ENCODE measurements at regions not wholly inside any gene's neighbourhood (a gene's known extent, or its start where the extent isn't known, plus 50 kb on each side); places are given as distances from the start of the nearest gene placed in this dataset.

DNA sequence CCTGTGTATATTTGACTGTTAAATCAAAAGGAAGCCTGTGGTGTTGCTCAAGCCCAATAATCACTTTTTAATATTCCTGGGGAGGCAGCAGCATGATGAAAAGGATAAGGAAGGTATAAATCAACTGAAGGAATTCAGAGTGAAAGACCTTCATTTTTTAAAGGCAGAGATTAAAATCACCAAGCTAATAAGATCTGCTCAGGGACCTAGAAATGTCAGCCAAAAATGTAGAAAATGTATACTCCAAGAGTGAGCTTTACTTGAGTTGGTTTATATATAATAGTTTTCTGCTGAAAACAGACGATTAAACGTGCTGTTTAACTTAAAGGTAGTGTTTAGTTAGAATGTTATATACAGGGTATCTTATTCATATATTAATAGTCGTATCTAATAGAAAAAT lies 549.3 kb downstream of the IQCM start:
- no peaks in the 10 kb centered on the region for H3K27me3 ChIP-seq (ENCODE audit: control insufficient read depth, insufficient read depth, low read length)
- no peak overlapping the region for H3K27ac ChIP-seq (ENCODE audit: low read depth, low read length)
- H3K9me3 ChIP-seq (ENCODE audit: control insufficient read depth, insufficient read depth, low read depth, low read length) = no peaks in the 10 kb centered on the region
- H3K4me1 ChIP-seq (ENCODE audit: control insufficient read depth, insufficient read depth, low read length) = no peaks in the 10 kb centered on the region
- H3K36me3 ChIP-seq (ENCODE audit: control insufficient read depth, insufficient read depth, low read length) = no peaks in the 10 kb centered on the region
- H3K9ac ChIP-seq (ENCODE audit: low read length) = no peak overlapping the region
- no peak overlapping the region for H3K4me3 ChIP-seq (ENCODE audit: low read depth, low read length)

DNA sequence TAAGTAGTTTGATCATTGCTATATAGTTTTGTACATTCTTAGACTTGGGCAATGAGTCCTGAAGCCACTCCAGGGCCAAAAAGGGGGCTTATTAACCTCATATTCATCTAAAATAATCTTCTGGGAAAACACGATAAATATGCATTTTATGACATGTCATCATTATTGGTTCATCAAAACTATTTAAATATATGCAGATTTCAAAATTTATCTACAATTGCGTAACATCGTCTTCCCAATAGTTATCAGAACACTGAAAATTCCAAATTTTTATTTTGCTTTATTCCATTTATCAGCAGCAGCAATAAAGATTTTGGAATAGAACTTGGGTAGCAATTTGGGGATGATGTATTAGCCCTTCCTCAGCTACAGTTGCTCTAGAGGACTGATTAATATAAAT lies 550.0 kb downstream of the IQCM start:
- H3K27me3 ChIP-seq (ENCODE audit: control insufficient read depth, insufficient read depth, low read length) = no peaks in the 10 kb centered on the region
- H3K9me3 ChIP-seq (ENCODE audit: control insufficient read depth, insufficient read depth, low read depth, low read length) = no peaks in the 10 kb centered on the region
- H3K9ac ChIP-seq (ENCODE audit: low read length) = no peak overlapping the region
- H3K4me1 ChIP-seq (ENCODE audit: control insufficient read depth, insufficient read depth, low read length) = no peaks in the 10 kb centered on the region
- H3K27ac ChIP-seq (ENCODE audit: low read depth, low read length) = no peak overlapping the region
- no peak overlapping the region for H3K4me3 ChIP-seq (ENCODE audit: low read depth, low read length)
- H3K36me3 ChIP-seq (ENCODE audit: control insufficient read depth, insufficient read depth, low read length) = no peaks in the 10 kb centered on the region

DNA sequence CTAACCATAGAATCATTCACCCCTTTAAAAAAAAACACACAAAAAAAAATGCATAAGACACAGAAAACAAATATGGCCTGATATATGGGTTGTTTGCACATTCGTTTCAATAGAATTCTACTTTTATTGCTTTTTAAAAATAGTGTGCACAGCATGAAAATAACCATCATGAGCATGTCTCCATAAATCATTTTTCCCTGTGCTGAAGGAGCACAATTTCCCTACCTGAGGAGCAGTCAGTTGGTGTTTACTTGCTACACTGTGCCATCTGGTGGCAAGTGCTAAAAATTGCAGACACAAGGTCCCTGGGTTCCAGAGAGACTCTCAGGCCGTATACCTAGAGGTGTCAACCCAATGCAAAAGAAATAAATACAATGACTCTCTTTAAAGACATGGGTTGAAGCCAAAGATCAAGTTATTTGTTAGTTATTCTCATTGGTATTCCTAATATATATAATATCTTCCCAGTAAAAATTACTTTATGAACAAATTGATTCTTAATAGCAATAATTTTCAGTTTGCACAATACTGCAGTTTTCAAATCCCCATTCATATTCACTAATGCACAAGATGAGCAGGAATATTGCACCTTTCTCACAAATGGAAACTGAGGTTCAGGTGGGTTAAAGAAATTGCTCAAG lies 551.4 kb downstream of the IQCM start:
- no peak overlapping the region for H3K4me3 ChIP-seq (ENCODE audit: low read depth, low read length)
- no peaks in the 10 kb centered on the region for H3K36me3 ChIP-seq (ENCODE audit: control insufficient read depth, insufficient read depth, low read length)
- no peaks in the 10 kb centered on the region for H3K4me1 ChIP-seq (ENCODE audit: control insufficient read depth, insufficient read depth, low read length)
- H3K9ac ChIP-seq (ENCODE audit: low read length) = no peak overlapping the region
- no peak overlapping the region for H3K27ac ChIP-seq (ENCODE audit: low read depth, low read length)
- H3K27me3 ChIP-seq (ENCODE audit: control insufficient read depth, insufficient read depth, low read length) = no peaks in the 10 kb centered on the region
- no peaks in the 10 kb centered on the region for H3K9me3 ChIP-seq (ENCODE audit: control insufficient read depth, insufficient read depth, low read depth, low read length)

GRCh38 chr4:149248191-149248764 lies 567.4 kb downstream of the IQCM start:
- Histone ChIP-seq H3K9me3 (ENCODE audit: control insufficient read depth, insufficient read depth, low read depth, low read length) (no peaks in the 10 kb centered on the region), H3K9ac (ENCODE audit: low read length) (no peak overlapping the region), H3K4me1 (ENCODE audit: control insufficient read depth, insufficient read depth, low read length) (no peaks in the 10 kb centered on the region), H3K27ac (ENCODE audit: low read depth, low read length) (no peak overlapping the region), H3K4me3 (ENCODE audit: low read depth, low read length) (no peak overlapping the region), H3K36me3 (ENCODE audit: control insufficient read depth, insufficient read depth, low read length) (no peaks in the 10 kb centered on the region), H3K27me3 (ENCODE audit: control insufficient read depth, insufficient read depth, low read length) (no peaks in the 10 kb centered on the region)

DNA sequence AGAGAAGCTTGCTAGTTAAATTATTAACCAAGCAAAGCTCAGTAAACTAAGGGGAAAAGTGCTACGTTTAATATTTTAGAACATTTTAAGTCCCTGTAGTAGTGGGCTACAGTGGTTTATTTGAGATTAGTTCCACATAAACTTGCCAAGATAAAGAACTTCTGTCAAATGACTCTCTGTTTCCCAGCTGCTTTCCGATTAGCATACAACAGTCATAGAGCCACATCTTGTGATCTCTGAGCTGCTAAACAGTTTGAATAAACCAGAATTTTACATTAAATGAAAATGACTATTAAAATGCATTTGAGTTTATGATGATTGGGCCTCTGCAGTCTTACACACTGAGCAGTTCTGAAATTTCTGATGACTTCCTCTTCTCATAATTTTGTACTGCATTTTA lies 568.5 kb downstream of the IQCM start:
- Histone ChIP-seq H3K9me3 (ENCODE audit: control insufficient read depth, insufficient read depth, low read depth, low read length) (peaks cover under 1% of the 10 kb centered on the region; the same call in 1 of the 2 replicates), H3K27ac (ENCODE audit: low read depth, low read length) (no peak overlapping the region)

GRCh38 chr4:149245333-149245732 lies 570.3 kb downstream of the IQCM start:
- Histone ChIP-seq H3K9ac (ENCODE audit: low read length) (no peak overlapping the region), H3K27me3 (ENCODE audit: control insufficient read depth, insufficient read depth, low read length) (no peaks in the 10 kb centered on the region), H3K9me3 (ENCODE audit: control insufficient read depth, insufficient read depth, low read depth, low read length) (peaks cover 3% of the 10 kb centered on the region; the same call in 1 of the 2 replicates), H3K4me3 (ENCODE audit: low read depth, low read length) (no peak overlapping the region), H3K4me1 (ENCODE audit: control insufficient read depth, insufficient read depth, low read length) (no peaks in the 10 kb centered on the region), H3K27ac (ENCODE audit: low read depth, low read length) (no peak overlapping the region), H3K36me3 (ENCODE audit: control insufficient read depth, insufficient read depth, low read length) (no peaks in the 10 kb centered on the region)

More for the DNA sequence above, 568.5 kb downstream of the IQCM start:
- no peaks in the 10 kb centered on the region for H3K36me3 ChIP-seq (ENCODE audit: control insufficient read depth, insufficient read depth, low read length)
- H3K9ac ChIP-seq (ENCODE audit: low read length) = no peak overlapping the region
- no peaks in the 10 kb centered on the region for H3K4me1 ChIP-seq (ENCODE audit: control insufficient read depth, insufficient read depth, low read length)
- H3K27me3 ChIP-seq (ENCODE audit: control insufficient read depth, insufficient read depth, low read length) = no peaks in the 10 kb centered on the region
- no peak overlapping the region for H3K4me3 ChIP-seq (ENCODE audit: low read depth, low read length)

GRCh38 chr4:149238097-149238496 lies 577.5 kb downstream of the IQCM start:
- no peaks in the 10 kb centered on the region for H3K36me3 ChIP-seq (ENCODE audit: control insufficient read depth, insufficient read depth, low read length)
- no peaks in the 10 kb centered on the region for H3K4me1 ChIP-seq (ENCODE audit: control insufficient read depth, insufficient read depth, low read length)

GRCh38 chr4:149234798-149235197 lies 580.8 kb downstream of the IQCM start:
- Histone ChIP-seq H3K4me1 (ENCODE audit: control insufficient read depth, insufficient read depth, low read length) (no peaks in the 10 kb centered on the region), H3K27me3 (ENCODE audit: control insufficient read depth, insufficient read depth, low read length) (no peaks in the 10 kb centered on the region), H3K36me3 (ENCODE audit: control insufficient read depth, insufficient read depth, low read length) (no peaks in the 10 kb centered on the region), H3K4me3 (ENCODE audit: low read depth, low read length) (no peak overlapping the region), H3K27ac (ENCODE audit: low read depth, low read length) (no peak overlapping the region), H3K9me3 (ENCODE audit: control insufficient read depth, insufficient read depth, low read depth, low read length) (no peaks in the 10 kb centered on the region), H3K9ac (ENCODE audit: low read length) (no peak overlapping the region)

More at GRCh38 chr4:149238097-149238496, 577.5 kb downstream of the IQCM start:
- H3K27me3 ChIP-seq (ENCODE audit: control insufficient read depth, insufficient read depth, low read length) = no peaks in the 10 kb centered on the region
- peaks cover 3% of the 10 kb centered on the region; the same call in 1 of the 2 replicates for H3K9me3 ChIP-seq (ENCODE audit: control insufficient read depth, insufficient read depth, low read depth, low read length)
- no peak overlapping the region for H3K27ac ChIP-seq (ENCODE audit: low read depth, low read length)
- H3K9ac ChIP-seq (ENCODE audit: low read length) = no peak overlapping the region
- H3K4me3 ChIP-seq (ENCODE audit: low read depth, low read length) = no peak overlapping the region

DNA sequence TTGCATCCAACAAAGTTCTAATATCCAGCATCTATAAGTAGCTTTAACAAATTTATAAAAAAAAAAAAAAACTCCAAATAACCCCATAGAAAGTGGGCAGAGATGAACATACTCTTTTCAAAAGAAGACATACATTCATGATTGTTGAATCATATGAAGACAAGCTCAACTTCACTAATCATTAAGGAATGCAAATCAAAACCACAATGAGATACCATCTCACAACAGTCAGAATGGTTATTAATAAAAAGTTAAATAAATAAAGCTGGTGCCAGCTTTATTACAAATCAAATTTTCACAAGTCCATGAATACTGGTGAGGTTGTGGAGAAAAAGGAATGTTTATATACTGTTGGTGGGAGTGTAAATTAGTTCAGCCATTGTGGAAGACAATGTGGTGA lies 592.0 kb downstream of the IQCM start:
- Histone ChIP-seq H3K27ac (ENCODE audit: low read depth, low read length) (no peak overlapping the region), H3K4me3 (ENCODE audit: low read depth, low read length) (no peak overlapping the region), H3K27me3 (ENCODE audit: control insufficient read depth, insufficient read depth, low read length) (no peaks in the 10 kb centered on the region), H3K4me1 (ENCODE audit: control insufficient read depth, insufficient read depth, low read length) (no peaks in the 10 kb centered on the region), H3K9me3 (ENCODE audit: control insufficient read depth, insufficient read depth, low read depth, low read length) (no peaks in the 10 kb centered on the region), H3K36me3 (ENCODE audit: control insufficient read depth, insufficient read depth, low read length) (no peaks in the 10 kb centered on the region), H3K9ac (ENCODE audit: low read length) (no peak overlapping the region)

- Histone ChIP-seq H3K4me1 (ENCODE audit: control insufficient read depth, insufficient read depth, low read length) (no peaks in the 10 kb centered on the region), H3K9me3 (ENCODE audit: control insufficient read depth, insufficient read depth, low read depth, low read length) (no peaks in the 10 kb centered on the region), H3K36me3 (ENCODE audit: control insufficient read depth, insufficient read depth, low read length) (no peaks in the 10 kb centered on the region), H3K9ac (ENCODE audit: low read length) (no peak overlapping the region), H3K27ac (ENCODE audit: low read depth, low read length) (no peak overlapping the region), H3K27me3 (ENCODE audit: control insufficient read depth, insufficient read depth, low read length) (no peaks in the 10 kb centered on the region), H3K4me3 (ENCODE audit: low read depth, low read length) (no peak overlapping the region)
Observed at GRCh38 chr4:149218672-149219071, 597.0 kb downstream of the IQCM start.

DNA sequence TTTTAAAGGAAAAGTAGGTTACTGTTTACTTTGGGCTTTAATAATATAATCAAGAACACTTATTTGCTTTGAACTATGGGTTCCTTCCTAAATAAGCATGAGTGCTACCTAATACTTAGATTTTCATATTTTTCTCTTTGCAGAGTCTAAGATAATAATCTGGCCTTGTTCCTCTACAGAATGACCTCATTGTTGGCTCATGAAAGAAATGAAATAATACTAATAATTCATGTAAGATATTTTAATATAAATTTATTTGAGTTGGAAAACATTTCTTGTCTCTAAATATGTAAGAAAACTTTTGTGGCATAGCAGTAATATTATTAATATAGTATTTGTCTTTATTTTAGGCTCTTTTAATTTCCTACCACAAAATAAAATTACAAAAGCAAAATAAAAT lies 601.3 kb downstream of the IQCM start:
- Histone ChIP-seq H3K9ac (ENCODE audit: low read length) (no peak overlapping the region), H3K27ac (ENCODE audit: low read depth, low read length) (no peak overlapping the region), H3K27me3 (ENCODE audit: control insufficient read depth, insufficient read depth, low read length) (no peaks in the 10 kb centered on the region), H3K9me3 (ENCODE audit: control insufficient read depth, insufficient read depth, low read depth, low read length) (no peaks in the 10 kb centered on the region), H3K36me3 (ENCODE audit: control insufficient read depth, insufficient read depth, low read length) (no peaks in the 10 kb centered on the region), H3K4me3 (ENCODE audit: low read depth, low read length) (no peak overlapping the region), H3K4me1 (ENCODE audit: control insufficient read depth, insufficient read depth, low read length) (no peaks in the 10 kb centered on the region)

All from HUES6 (cell line).